ENCODE measurements at regions not wholly inside any gene's neighbourhood (a gene's known extent, or its start where the extent isn't known, plus 50 kb on each side); places are given as distances from the start of the nearest gene placed in this dataset.
"Not testable (repeated sequence)": the region's sequence is repeated elsewhere in the genome, so short reads cannot be mapped to it uniquely, and the experiment has no call there.

GRCh38 chr6:48505621-48506020 lies 394.6 kb upstream of the PTCHD4 start (continued):
- TF ChIP-seq YY1 (IDR thresholded peaks at IDR 0.05): no peak
- no peak for TF ChIP-seq HNF4A (conservative IDR thresholded peaks at IDR 0.05)
- TF ChIP-seq FOXA1 (IDR thresholded peaks at IDR 0.05): no peak
- TF ChIP-seq ATF3 (IDR thresholded peaks at IDR 0.05): no peak
- no peak for TF ChIP-seq JUND (IDR thresholded peaks at IDR 0.05)
- no peak for TF ChIP-seq NR2F2 (IDR thresholded peaks at IDR 0.05)
- no peak for TF ChIP-seq MAX (IDR thresholded peaks at IDR 0.05)
- no peak for TF ChIP-seq GABPA (IDR thresholded peaks at IDR 0.05 in 1 of 2, conservative IDR thresholded peaks at IDR 0.05 in 1 of 2)
- TF ChIP-seq HNF4G (IDR thresholded peaks at IDR 0.05): no peak
- no peak for TF ChIP-seq FOXA2 (IDR thresholded peaks at IDR 0.05)

- DNase-seq (ENCODE audit: low spot score); H3K36me3 ChIP-seq (ENCODE audit: control insufficient read depth in 4 of 4, insufficient read depth in 3 of 4, low read depth in 1 of 4, low read length in 3 of 4); H3K27me3 ChIP-seq (ENCODE audit: control insufficient read depth in 4 of 4, insufficient read depth in 4 of 4, low read length in 3 of 4); H3K4me1 ChIP-seq (ENCODE audit: control insufficient read depth in 4 of 4, insufficient read depth in 4 of 4, low read length in 3 of 4); H3K4me3 ChIP-seq (ENCODE audit: low read depth in 1 of 3, low read length in 3 of 3); H3K9ac ChIP-seq (ENCODE audit: low read depth in 1 of 2, low read length in 2 of 2); H3K9me3 ChIP-seq (ENCODE audit: control insufficient read depth in 4 of 4, low read length in 3 of 4); H3K27ac ChIP-seq (ENCODE audit: low read depth in 1 of 2, low read length in 2 of 2): not testable (repeated sequence)
- 73% methylated on average over 2 of the region's 2 CpGs for WGBS
Observed at GRCh38 chr6:48493432-48493831, 382.4 kb upstream of the PTCHD4 start.

GRCh38 chr6:48490658-48491057 lies 379.7 kb upstream of the PTCHD4 start:
- Histone ChIP-seq H3K4me1 (ENCODE audit: control insufficient read depth in 4 of 4, insufficient read depth in 4 of 4, low read length in 3 of 4) (no peaks in the 10 kb centered on the region), H3K27me3 (ENCODE audit: control insufficient read depth in 4 of 4, insufficient read depth in 4 of 4, low read length in 3 of 4) (no peaks in the 10 kb centered on the region), H3K27ac (ENCODE audit: low read depth in 1 of 2, low read length in 2 of 2) (no peak overlapping the region), H3K36me3 (ENCODE audit: control insufficient read depth in 4 of 4, insufficient read depth in 3 of 4, low read depth in 1 of 4, low read length in 3 of 4) (no peaks in the 10 kb centered on the region), H3K9ac (ENCODE audit: low read depth in 1 of 2, low read length in 2 of 2) (no peak overlapping the region), H3K9me3 (ENCODE audit: control insufficient read depth in 4 of 4, low read length in 3 of 4) (no peaks in the 10 kb centered on the region), H3K4me3 (ENCODE audit: low read depth in 1 of 3, low read length in 3 of 3) (no peak overlapping the region)
- no peak for DNase-seq (ENCODE audit: low spot score)
- 83% methylated on average over 4 of the region's 4 CpGs for WGBS
- TF ChIP-seq ATF3 (IDR thresholded peaks at IDR 0.05) (no peak), SP1 (IDR thresholded peaks at IDR 0.05) (no peak), RXRA (IDR thresholded peaks at IDR 0.05) (no peak)

- WGBS: 74% methylated on average over 3 of the region's 3 CpGs
- H3K9ac ChIP-seq (ENCODE audit: low read depth in 1 of 2, low read length in 2 of 2): no peak overlapping the region
- TF ChIP-seq YY1 (IDR thresholded peaks at IDR 0.05): no peak
- TF ChIP-seq HNF4G (IDR thresholded peaks at IDR 0.05): no peak
- TF ChIP-seq RAD21 (IDR thresholded peaks at IDR 0.05): no peak
- no peak for TF ChIP-seq GABPA (IDR thresholded peaks at IDR 0.05 in 1 of 2, conservative IDR thresholded peaks at IDR 0.05 in 1 of 2)
- no peak for TF ChIP-seq REST (IDR thresholded peaks at IDR 0.05)
- no peak for TF ChIP-seq TAF1 (conservative IDR thresholded peaks at IDR 0.05)
- H3K36me3 ChIP-seq (ENCODE audit: control insufficient read depth in 4 of 4, insufficient read depth in 3 of 4, low read depth in 1 of 4, low read length in 3 of 4): no peaks in the 10 kb centered on the region
- no peak for DNase-seq (ENCODE audit: low spot score)
- H3K27me3 ChIP-seq (ENCODE audit: control insufficient read depth in 4 of 4, insufficient read depth in 4 of 4, low read length in 3 of 4): no peaks in the 10 kb centered on the region
- H3K4me3 ChIP-seq (ENCODE audit: low read depth in 1 of 3, low read length in 3 of 3): no peak overlapping the region
- H3K4me1 ChIP-seq (ENCODE audit: control insufficient read depth in 4 of 4, insufficient read depth in 4 of 4, low read length in 3 of 4): no peaks in the 10 kb centered on the region
- H3K27ac ChIP-seq (ENCODE audit: low read depth in 1 of 2, low read length in 2 of 2): no peak overlapping the region
- H3K9me3 ChIP-seq (ENCODE audit: control insufficient read depth in 4 of 4, low read length in 3 of 4): no peaks in the 10 kb centered on the region
Observed at GRCh38 chr6:48486876-48487275, 375.9 kb upstream of the PTCHD4 start.

Data from liver (tissue), 7 donors.